GM23248 (cell line): ENCODE measurements at regions not wholly inside any gene's neighbourhood (a gene's known extent, or its start where the extent isn't known, plus 50 kb on each side); places are given as distances from the start of the nearest gene placed in this dataset.
"Not testable (repeated sequence)": the region's sequence is repeated elsewhere in the genome, so short reads cannot be mapped to it uniquely, and the experiment has no call there.

ENCODE experiments used
- DNase-seq: peaks from one replicate; pipeline ENCODE4 v3.0.0-alpha.2; 2015
- H2AFZ ChIP-seq: fragments of 200-600 bp; sonication (generic); 2 replicates; pipeline ENCODE4 v1.6.1; 2016; ENCODE audit warnings: antibody characterized with exemption
- H3F3A ChIP-seq: fragments of 200-600 bp; sonication (generic); 2 replicates; pipeline ENCODE4 v1.6.1; 2016; ENCODE audit warnings: mild to moderate bottlenecking, antibody characterized with exemption, mixed run types; ENCODE audit not compliant: insufficient read depth
- H3K27ac ChIP-seq: fragments of 200-600 bp; sonication (generic); 2 replicates; pipeline ENCODE4 v1.5.1; 2016; ENCODE audit warnings: mild to moderate bottlenecking
- H3K27me3 ChIP-seq: fragments of 200-600 bp; sonication (generic); replicated peaks from 2 replicates; pipeline ENCODE4 v1.6.1; 2016; ENCODE audit warnings: mild to moderate bottlenecking; ENCODE audit not compliant: insufficient read depth
- H3K36me3 ChIP-seq: fragments of 200-600 bp; sonication (generic); 2 replicates; pipeline ENCODE4 v1.6.1; 2016; ENCODE audit warnings: low read depth, mild to moderate bottlenecking
- H3K4me1 ChIP-seq: fragments of 200-600 bp; sonication (generic); 2 replicates; pipeline ENCODE4 v1.6.1; 2016; ENCODE audit warnings: mild to moderate bottlenecking; ENCODE audit not compliant: insufficient read depth
- H3K4me2 ChIP-seq: fragments of 200-600 bp; sonication (generic); one replicate; pipeline ENCODE4 v1.6.1; 2016; ENCODE audit warnings: mild to moderate bottlenecking; ENCODE audit not compliant: unreplicated experiment
- H3K4me3 ChIP-seq: fragments of 200-600 bp; sonication (generic); 2 replicates; pipeline ENCODE4 v1.5.1; 2016; ENCODE audit warnings: mild to moderate bottlenecking
- H3K79me2 ChIP-seq: fragments of 200-600 bp; sonication (generic); 2 replicates; pipeline ENCODE4 v1.6.1; 2016; ENCODE audit warnings: mild to moderate bottlenecking; ENCODE audit not compliant: insufficient read depth
- H3K9ac ChIP-seq: fragments of 200-600 bp; sonication (generic); 2 replicates; pipeline ENCODE4 v1.6.1; 2016; ENCODE audit warnings: mild to moderate bottlenecking
- H3K9me2 ChIP-seq: fragments of 200-600 bp; sonication (generic); 2 replicates; pipeline ENCODE4 v1.6.1; 2016; ENCODE audit warnings: mixed run types, mild to moderate bottlenecking, moderate library complexity; ENCODE audit not compliant: insufficient read depth
- H3K9me3 ChIP-seq: fragments of 200-600 bp; sonication (generic); one replicate; pipeline ENCODE4 v1.6.1; 2017; ENCODE audit warnings: low read depth
- H4K20me1 ChIP-seq: fragments of 200-600 bp; sonication (generic); 2 replicates; pipeline ENCODE4 v1.6.0; 2016; ENCODE audit not compliant: insufficient read depth
- EZH2 ChIP-seq: fragments of 200-600 bp; sonication (generic); IDR thresholded peaks from 2 replicates; pipeline ENCODE4 v1.6.1; 2018; ENCODE audit warnings: antibody characterized with exemption, mild to moderate bottlenecking; ENCODE audit not compliant: insufficient read depth, poor library complexity, severe bottlenecking
- EZH2phosphoT487 ChIP-seq: fragments of 200-600 bp; sonication (generic); IDR thresholded peaks from 2 replicates; pipeline ENCODE4 v1.6.1; 2018; ENCODE audit warnings: antibody characterized with exemption, moderate library complexity, mild to moderate bottlenecking, low read depth; ENCODE audit not compliant: insufficient read depth
- WGBS, 2 experiments: methylation state at CpG; one replicate each; pipeline ENCODE4 v1.1.6; 2015 to 2017; ENCODE audit warnings: low lambda C conversion rate in 2 of 2, low coverage in 1 of 2; ENCODE audit errors: missing lambda C conversion rate in 2 of 2; 5-methylcytosine and 5-hydroxymethylcytosine counted together
- in situ Hi-C: fragments of 300-500 bp; cut with MboI; formaldehyde crosslinking; loops from 2 replicates; pipeline ENCODE4 v1.15.0; 2020

- H3K9me3 ChIP-seq, H3K27me3 ChIP-seq, H3K27ac ChIP-seq, H3F3A ChIP-seq, in situ Hi-C loops, H3K9me2 ChIP-seq, H3K4me3 ChIP-seq, H2AFZ ChIP-seq, H3K36me3 ChIP-seq, H4K20me1 ChIP-seq, DNase-seq, H3K4me1 ChIP-seq, H3K4me2 ChIP-seq, H3K9ac ChIP-seq, H3K79me2 ChIP-seq: not testable (repeated sequence)
- 14 to 19% methylated on average over 5 of the region's 5 CpGs for WGBS, 2 experiments
These were observed 583.8 kb upstream of the MDGA2 start for GRCh38 chr14:48259232-48259631.

- H3K4me2 ChIP-seq, H3K4me1 ChIP-seq, in situ Hi-C loops, H3F3A ChIP-seq, H4K20me1 ChIP-seq, DNase-seq, H3K27ac ChIP-seq, H3K79me2 ChIP-seq, H3K9ac ChIP-seq, H3K4me3 ChIP-seq, H3K9me2 ChIP-seq, H3K9me3 ChIP-seq, H3K36me3 ChIP-seq, H2AFZ ChIP-seq, H3K27me3 ChIP-seq: not testable (repeated sequence)
- 1 to 2% methylated on average over 7 to 9 of the region's 9 CpGs for WGBS, 2 experiments
These were observed 583.3 kb upstream of the MDGA2 start for GRCh38 chr14:48258703-48259102.

- Histone ChIP-seq H3K9me2 (no peaks in the 10 kb centered on the region), H2AFZ (no peak overlapping the region)
- 14 to 18% methylated on average over 4 of the region's 4 CpGs for WGBS, 2 experiments
These were observed 577.6 kb upstream of the MDGA2 start for GRCh38 chr14:48253020-48253419.

GRCh38 chr14:48251290-48251689, 575.9 kb upstream of the MDGA2 start:
- Histone ChIP-seq H2AFZ (no peak overlapping the region), H4K20me1 (no peaks in the 10 kb centered on the region), H3K9ac (no peak overlapping the region), H3F3A (no peaks in the 10 kb centered on the region), H3K4me3 (no peak overlapping the region), H3K27me3 (no peaks in the 10 kb centered on the region), H3K9me3 (no peaks in the 10 kb centered on the region), H3K9me2 (no peaks in the 10 kb centered on the region), H3K36me3 (no peaks in the 10 kb centered on the region), H3K4me2 (no peak overlapping the region), H3K27ac (no peak overlapping the region), H3K79me2 (no peaks in the 10 kb centered on the region), H3K4me1 (no peaks in the 10 kb centered on the region)
- 27 to 38% methylated on average over 5 of the region's 5 CpGs for WGBS, 2 experiments
- no peak for DNase-seq
- no peak for TF ChIP-seq EZH2
- no peak for TF ChIP-seq EZH2phosphoT487
- in situ Hi-C loops = no loop called here

More at GRCh38 chr14:48253020-48253419, 577.6 kb upstream of the MDGA2 start:
- Histone ChIP-seq H3K36me3 (no peaks in the 10 kb centered on the region), H3K27ac (no peak overlapping the region), H3K9me3 (no peaks in the 10 kb centered on the region), H3K9ac (no peak overlapping the region), H3K4me1 (no peaks in the 10 kb centered on the region), H3F3A (no peaks in the 10 kb centered on the region), H3K4me3 (no peak overlapping the region), H3K27me3 (no peaks in the 10 kb centered on the region), H3K79me2 (no peaks in the 10 kb centered on the region), H4K20me1 (no peaks in the 10 kb centered on the region), H3K4me2 (no peak overlapping the region)
- in situ Hi-C loops = no loop called here
- DNase-seq = no peak
- no peak for TF ChIP-seq EZH2phosphoT487
- no peak for TF ChIP-seq EZH2

- TF ChIP-seq EZH2 = no peak
- no peak for TF ChIP-seq EZH2phosphoT487
- WGBS, 2 experiments = 26 to 33% methylated on average over 5 of the region's 5 CpGs
- H3K4me3 ChIP-seq = no peak overlapping the region
These were observed 575.2 kb upstream of the MDGA2 start for GRCh38 chr14:48250575-48250974.

More at GRCh38 chr14:48250575-48250974, 575.2 kb upstream of the MDGA2 start:
- in situ Hi-C loops = no loop called here
- no peak overlapping the region for H3K9ac ChIP-seq
- no peak overlapping the region for H3K27ac ChIP-seq
- H2AFZ ChIP-seq = no peak overlapping the region
- no peaks in the 10 kb centered on the region for H4K20me1 ChIP-seq
- no peaks in the 10 kb centered on the region for H3K9me3 ChIP-seq
- no peaks in the 10 kb centered on the region for H3K4me1 ChIP-seq
- H3K79me2 ChIP-seq = no peaks in the 10 kb centered on the region
- H3K4me2 ChIP-seq = no peak overlapping the region
- no peaks in the 10 kb centered on the region for H3K27me3 ChIP-seq
- H3K9me2 ChIP-seq = no peaks in the 10 kb centered on the region
- no peak for DNase-seq
- H3F3A ChIP-seq = no peaks in the 10 kb centered on the region
- no peaks in the 10 kb centered on the region for H3K36me3 ChIP-seq
